Right kidney (tissue), 1 donor: ENCODE measurements at regions not wholly inside any gene's neighbourhood (a gene's known extent, or its start where the extent isn't known, plus 50 kb on each side); places are given as distances from the start of the nearest gene placed in this dataset.

ENCODE experiments used
- DNase-seq: peaks from one replicate; pipeline ENCODE4 v3.0.0-alpha.2; 2016

GRCh38 chr2:66382091-66382490 lies 52.8 kb upstream of the MEIS1 start:
- DNase-seq, result no peak

GRCh38 chr2:66379473-66379872 lies 55.5 kb upstream of the MEIS1 start:
- no peak for DNase-seq

GRCh38 chr2:66377832-66378231 lies 57.1 kb upstream of the MEIS1 start:
- DNase-seq, result no peak

- DNase-seq, result no peak
These were observed 64.1 kb upstream of the MEIS1 start for GRCh38 chr2:66370824-66371223.

GRCh38 chr2:66366619-66367018 lies 68.3 kb upstream of the MEIS1 start:
- no peak for DNase-seq

- DNase-seq, result peak; percentile 27
These were observed 70.2 kb upstream of the MEIS1 start for GRCh38 chr2:66364495-66365333.

GRCh38 chr2:66362701-66363100 lies 72.2 kb upstream of the MEIS1 start:
- no peak for DNase-seq

- DNase-seq, result no peak
These were observed 88.7 kb upstream of the MEIS1 start for GRCh38 chr2:66346231-66346664.

- no peak for DNase-seq
These were observed 90.8 kb upstream of the MEIS1 start for GRCh38 chr2:66344087-66344663.

GRCh38 chr2:66343259-66343658 lies 91.7 kb upstream of the MEIS1 start:
- no peak for DNase-seq

GRCh38 chr2:66340521-66340920 lies 94.4 kb upstream of the MEIS1 start:
- DNase-seq, result no peak

GRCh38 chr2:66334237-66335029 lies 100.5 kb upstream of the MEIS1 start:
- no peak for DNase-seq

- DNase-seq, result no peak
These were observed 103.7 kb upstream of the MEIS1 start for GRCh38 chr2:66331176-66331575.

GRCh38 chr2:66329081-66329605 lies 105.8 kb upstream of the MEIS1 start:
- DNase-seq, result no peak

GRCh38 chr2:66327066-66327740 lies 107.7 kb upstream of the MEIS1 start:
- DNase-seq, result no peak

- no peak for DNase-seq
These were observed 109.9 kb upstream of the MEIS1 start for GRCh38 chr2:66324909-66325528.

- DNase-seq, result no peak
These were observed 110.6 kb upstream of the MEIS1 start for GRCh38 chr2:66324356-66324755.

GRCh38 chr2:66323406-66323805 lies 111.5 kb upstream of the MEIS1 start:
- no peak for DNase-seq

GRCh38 chr2:66322506-66323260 lies 112.2 kb upstream of the MEIS1 start:
- no peak for DNase-seq

GRCh38 chr2:66318009-66318561 lies 116.8 kb upstream of the MEIS1 start:
- no peak for DNase-seq
